ENCODE measurements at regions not wholly inside any gene's neighbourhood (a gene's known extent, or its start where the extent isn't known, plus 50 kb on each side); places are given as distances from the start of the nearest gene placed in this dataset.
"Not testable (repeated sequence)": the region's sequence is repeated elsewhere in the genome, so short reads cannot be mapped to it uniquely, and the experiment has no call there.

- no peak for TF ChIP-seq GATA1 (IDR thresholded peaks at IDR 0.05; ENCODE audit: low read depth, low read length)
- no peak for TF ChIP-seq POLR2A (IDR thresholded peaks at IDR 0.05; ENCODE audit: low read length)
- no peak for DNase-seq
Measured at GRCh38 chr16:86727632-86728031, 149.3 kb downstream of the FOXL1 start.

DNA sequence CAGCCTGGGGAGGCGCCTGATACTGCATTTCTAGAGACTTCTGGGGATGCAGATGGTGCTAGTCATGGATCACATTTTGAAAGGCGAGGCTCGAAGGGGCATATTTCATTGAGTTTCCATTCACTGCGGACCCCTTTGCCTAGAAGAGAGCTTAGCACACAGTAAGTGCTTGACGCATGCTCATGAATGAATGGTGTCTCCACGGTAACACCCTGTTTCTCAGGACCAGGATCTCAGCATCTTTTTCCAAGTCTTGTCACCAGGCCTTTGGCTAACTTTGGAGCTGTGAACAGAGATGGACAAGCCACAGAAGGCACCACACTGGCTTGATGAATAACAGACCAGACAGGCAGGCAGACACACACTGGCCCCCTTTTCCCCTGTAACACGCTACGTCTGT, 151.3 kb downstream of the FOXL1 start:
- TF ChIP-seq POLR2A (IDR thresholded peaks at IDR 0.05; ENCODE audit: low read length) (no peak), GATA1 (IDR thresholded peaks at IDR 0.05; ENCODE audit: low read depth, low read length) (no peak)
- no peak for DNase-seq

DNA sequence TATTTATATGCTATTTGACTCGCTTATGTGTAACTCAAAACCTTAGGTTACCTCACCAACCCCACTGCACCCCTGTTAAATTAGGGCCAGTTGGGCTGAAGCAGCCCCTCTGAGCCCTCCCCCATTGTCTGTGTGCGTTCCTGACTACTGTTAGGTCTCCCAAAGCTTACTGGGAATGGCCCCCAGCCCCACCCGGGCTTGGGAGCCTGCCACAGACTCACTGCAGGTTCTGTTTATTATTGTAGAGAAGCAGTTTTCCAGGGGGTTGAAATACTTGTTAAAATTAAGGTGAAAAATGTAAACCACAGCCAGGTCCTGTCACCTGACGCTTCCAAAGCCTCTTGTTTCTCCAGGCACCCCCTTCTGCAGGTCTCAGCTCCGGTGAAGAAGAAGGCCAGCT, 151.7 kb downstream of the FOXL1 start:
- no peak for DNase-seq
- TF ChIP-seq POLR2A (IDR thresholded peaks at IDR 0.05; ENCODE audit: low read length) (no peak), GATA1 (IDR thresholded peaks at IDR 0.05; ENCODE audit: low read depth, low read length) (no peak)

GRCh38 chr16:86730597-86730996, 152.2 kb downstream of the FOXL1 start:
- no peak for DNase-seq
- no peak for TF ChIP-seq POLR2A (IDR thresholded peaks at IDR 0.05; ENCODE audit: low read length)
- no peak for TF ChIP-seq GATA1 (IDR thresholded peaks at IDR 0.05; ENCODE audit: low read depth, low read length)

DNA sequence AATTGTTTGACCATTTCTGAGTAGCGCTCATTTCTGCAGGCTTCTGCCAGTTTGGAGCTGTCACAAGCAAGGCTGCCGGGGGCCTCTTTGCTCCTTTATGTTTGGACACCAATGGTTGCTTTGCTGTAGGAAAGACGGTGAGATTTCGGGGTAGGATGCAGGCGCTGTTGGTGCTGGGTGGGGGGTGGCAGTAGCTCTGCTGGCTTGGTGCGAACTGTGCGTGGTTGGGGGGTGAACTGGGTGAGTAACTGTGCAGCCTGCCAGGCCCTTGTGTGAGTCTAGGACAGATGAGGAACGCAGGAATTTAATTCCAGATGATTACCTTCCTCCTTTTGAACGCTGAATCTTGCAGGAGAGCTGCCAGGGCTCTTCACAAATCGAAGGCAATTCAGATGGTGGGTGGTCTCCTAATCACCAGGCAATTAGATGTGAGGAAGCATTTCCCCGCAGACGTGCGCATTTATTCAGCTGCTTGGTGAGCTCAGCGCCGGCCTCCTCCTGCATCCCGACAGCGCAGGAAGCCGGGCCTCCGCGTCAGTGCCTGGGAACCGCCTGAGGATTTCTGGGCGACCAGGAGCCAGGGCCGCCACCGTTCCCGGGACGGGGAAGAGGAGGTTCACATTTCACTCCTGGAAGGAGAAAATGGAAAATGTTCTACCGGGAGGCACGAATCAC, 154.4 kb downstream of the FOXL1 start:
- DNase-seq = no peak

DNA sequence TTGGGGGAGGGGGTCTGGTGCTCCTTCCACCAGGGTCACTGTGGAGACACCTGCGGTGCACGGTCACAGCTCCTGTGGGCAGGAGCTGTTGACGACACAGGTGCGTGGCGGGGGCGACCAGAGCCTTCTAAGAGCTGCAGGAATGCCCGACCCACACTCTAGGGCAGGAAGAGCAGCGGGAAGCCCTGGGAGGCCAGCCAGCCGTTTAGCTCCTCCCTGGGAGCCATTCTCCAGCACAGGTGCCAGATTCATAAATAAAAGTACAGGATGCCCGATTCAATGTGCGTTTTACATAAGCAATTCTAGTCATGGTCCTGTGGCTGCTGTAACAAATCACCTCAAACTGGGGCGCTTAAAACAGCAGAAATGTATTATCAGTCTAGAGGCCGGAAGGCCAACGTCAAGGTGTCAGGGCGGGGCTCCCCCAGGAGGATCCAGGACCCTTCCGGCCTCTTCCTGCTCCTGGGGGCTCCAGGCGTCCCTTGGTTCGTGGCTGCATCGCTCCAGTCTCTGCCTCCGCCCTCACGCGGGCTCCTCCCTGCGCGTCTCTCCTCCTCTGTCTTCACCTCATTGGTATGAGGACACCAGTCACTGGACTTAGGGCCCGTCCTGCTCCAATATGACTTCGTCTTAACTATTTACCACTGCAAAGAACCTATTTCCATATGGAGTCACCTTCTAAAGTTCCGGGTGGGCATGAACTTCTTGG, 155.4 kb downstream of the FOXL1 start:
- TF ChIP-seq GATA1 (IDR thresholded peaks at IDR 0.05; ENCODE audit: low read depth, low read length) (no peak), POLR2A (IDR thresholded peaks at IDR 0.05; ENCODE audit: low read length) (no peak)
- DNase-seq = no peak

More for the DNA sequence above, 154.4 kb downstream of the FOXL1 start:
- no peak for TF ChIP-seq GATA1 (IDR thresholded peaks at IDR 0.05; ENCODE audit: low read depth, low read length)
- TF ChIP-seq POLR2A (IDR thresholded peaks at IDR 0.05; ENCODE audit: low read length) = no peak

GRCh38 chr16:86734543-86735460, 156.5 kb downstream of the FOXL1 start:
- no peak for DNase-seq
- TF ChIP-seq POLR2A (IDR thresholded peaks at IDR 0.05; ENCODE audit: low read length) (no peak), GATA1 (IDR thresholded peaks at IDR 0.05; ENCODE audit: low read depth, low read length) (no peak)

GRCh38 chr16:86735727-86736126, 157.4 kb downstream of the FOXL1 start:
- TF ChIP-seq POLR2A (IDR thresholded peaks at IDR 0.05; ENCODE audit: low read length) (no peak), GATA1 (IDR thresholded peaks at IDR 0.05; ENCODE audit: low read depth, low read length) (no peak)

DNA sequence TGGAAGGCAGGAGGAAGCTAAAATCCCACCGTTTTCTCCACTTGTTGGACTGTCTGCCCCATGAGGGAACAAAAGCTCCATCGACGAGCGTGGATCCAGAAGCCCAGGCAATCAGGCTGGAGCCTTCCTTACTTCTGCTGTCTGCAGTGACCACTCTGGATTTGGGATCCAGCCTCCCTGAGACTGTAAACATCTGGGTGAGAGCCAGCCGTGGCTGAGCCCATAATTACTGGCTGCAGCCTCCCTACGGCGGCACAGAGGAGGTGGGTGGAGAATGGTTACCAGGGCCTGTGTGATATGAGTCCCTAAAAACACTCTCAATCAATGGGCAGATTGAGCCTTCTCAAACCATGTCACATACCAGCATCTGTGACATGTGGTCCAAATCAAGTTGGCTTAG, 158.2 kb downstream of the FOXL1 start:
- TF ChIP-seq GATA1 (IDR thresholded peaks at IDR 0.05; ENCODE audit: low read depth, low read length) (no peak), POLR2A (IDR thresholded peaks at IDR 0.05; ENCODE audit: low read length) (no peak)
- no peak for DNase-seq

More at GRCh38 chr16:86735727-86736126, 157.4 kb downstream of the FOXL1 start:
- DNase-seq = no peak

DNA sequence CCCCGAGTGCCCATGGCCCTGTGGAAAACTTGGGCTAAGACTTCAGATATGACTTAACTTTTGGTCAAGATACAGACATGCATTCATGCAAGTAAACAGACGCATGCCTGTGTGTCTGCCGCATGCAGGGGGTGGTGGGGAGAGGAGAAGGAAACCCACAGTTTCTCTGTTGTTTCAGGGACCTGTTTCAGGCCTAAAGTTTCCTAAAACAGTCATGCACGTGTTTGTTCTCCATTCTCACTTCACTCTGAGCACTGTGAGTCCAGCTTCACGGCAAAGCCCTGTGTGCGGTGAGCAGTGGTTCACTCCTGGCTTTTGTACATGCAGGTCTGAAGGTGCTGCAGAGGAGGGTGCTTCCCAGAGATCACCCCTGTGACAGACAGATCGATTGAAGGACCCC, 158.7 kb downstream of the FOXL1 start:
- no peak for DNase-seq
- TF ChIP-seq POLR2A (IDR thresholded peaks at IDR 0.05; ENCODE audit: low read length) = no peak

GRCh38 chr16:86738322-86738721, 160.0 kb downstream of the FOXL1 start:
- DNase-seq = not testable (repeated sequence)

- no peak for DNase-seq
- TF ChIP-seq POLR2A (IDR thresholded peaks at IDR 0.05; ENCODE audit: low read length) (no peak), GATA1 (IDR thresholded peaks at IDR 0.05; ENCODE audit: low read depth, low read length) (no peak)
Measured at GRCh38 chr16:86739178-86739577, 160.8 kb downstream of the FOXL1 start.

DNA sequence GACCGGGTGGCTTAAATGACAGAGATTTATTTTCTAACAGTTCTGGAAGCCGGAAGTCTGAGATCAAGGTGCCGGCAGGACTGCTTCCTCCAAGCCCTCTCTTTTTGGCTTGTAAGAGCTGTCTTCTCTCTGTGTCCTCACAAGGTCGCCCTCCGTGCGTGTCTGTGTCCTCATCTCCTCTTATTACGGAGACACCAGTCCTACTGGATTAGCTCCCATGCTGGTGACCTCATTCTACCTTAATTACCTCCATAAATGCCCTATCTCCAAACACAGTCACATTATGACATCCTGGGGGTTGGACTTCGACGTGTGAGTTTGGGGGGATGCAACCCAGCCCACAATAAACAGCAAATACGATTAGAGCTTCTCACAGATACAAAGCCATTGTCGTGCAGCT, 161.5 kb downstream of the FOXL1 start:
- TF ChIP-seq GATA1 (IDR thresholded peaks at IDR 0.05; ENCODE audit: low read depth, low read length) (no peak), POLR2A (IDR thresholded peaks at IDR 0.05; ENCODE audit: low read length) (no peak)
- no peak for DNase-seq

GRCh38 chr16:86740298-86740697, 161.9 kb downstream of the FOXL1 start:
- no peak for TF ChIP-seq GATA1 (IDR thresholded peaks at IDR 0.05; ENCODE audit: low read depth, low read length)
- no peak for TF ChIP-seq POLR2A (IDR thresholded peaks at IDR 0.05; ENCODE audit: low read length)
- no peak for DNase-seq

All from erythroblast (primary cell).